CD4-positive, alpha-beta T cell (primary cell): ENCODE measurements at regions not wholly inside any gene's neighbourhood (a gene's known extent, or its start where the extent isn't known, plus 50 kb on each side); places are given as distances from the start of the nearest gene placed in this dataset.

Experiments used
- ATAC-seq: fragments of 200-7000 bp; cut with Tn5 transposase; one replicate; pipeline ENCODE4 v1.10.0; 2022; ENCODE audit warnings: mild to moderate bottlenecking; ENCODE audit not compliant: poor library complexity
- CTCF ChIA-PET: fragments of 350-600 bp; sonication (Branson Sonifier 250); formaldehyde crosslinking; loops from one replicate; lab custom pipeline; 2021; ENCODE audit warnings: antibody characterized with exemption, inconsistent platforms; lab: Charles Lee
- POLR2A ChIA-PET: fragments of 350-600 bp; sonication (Branson Sonifier 250); formaldehyde crosslinking; loops from one replicate; lab custom pipeline; 2021; ENCODE audit warnings: antibody characterized with exemption, inconsistent platforms; lab: Charles Lee
- DNase-seq, 14 experiments: peaks; one replicate each; pipeline ENCODE4 v3.0.0-alpha.2; 2013 to 2020; ENCODE audit warnings: mixed read lengths in 2 of 14
- H3K27ac ChIP-seq, 2 donors: one replicate each; pipeline versions ENCODE4 v1.5.1 to v1.7.0; 2013; ENCODE audit warnings: low read length in 2 of 2, low read depth in 1 of 2, mild to moderate bottlenecking in 1 of 2
- H3K27me3 ChIP-seq, 2 experiments: 1 replicate in 1 of 2; 2 replicates in 1 of 2; pipeline versions ENCODE4 v1.6.1 to v1.7.0; 2013; ENCODE audit warnings: low read length in 2 of 2, control low read depth in 1 of 2, mild to moderate bottlenecking in 1 of 2, moderate library complexity in 1 of 2; ENCODE audit not compliant: insufficient read depth in 2 of 2, control insufficient read depth in 1 of 2
- H3K36me3 ChIP-seq: one replicate; pipeline ENCODE4 v1.6.1; 2013; ENCODE audit warnings: low read length, control low read depth; ENCODE audit not compliant: insufficient read depth
- H3K4me1 ChIP-seq: one replicate; pipeline ENCODE4 v1.6.1; 2013; ENCODE audit warnings: low read length, control low read depth; ENCODE audit not compliant: insufficient read depth
- H3K4me3 ChIP-seq: one replicate; pipeline ENCODE4 v1.5.1; 2013; ENCODE audit warnings: mild to moderate bottlenecking, low read length, moderate library complexity
- H3K9me3 ChIP-seq, 2 experiments: 1 replicate in 1 of 2; 2 replicates in 1 of 2; pipeline versions ENCODE4 v1.6.1 to v1.7.0; 2013; ENCODE audit warnings: low read length in 2 of 2, mild to moderate bottlenecking in 2 of 2, control low read depth in 1 of 2, moderate library complexity in 1 of 2; ENCODE audit not compliant: control insufficient read depth in 1 of 2, insufficient read depth in 1 of 2
- H3K27ac Mint-ChIP-seq: one replicate; pipeline ENCODE4 v1.8.0; 2020; ENCODE audit warnings: mixed read lengths
- H3K27me3 Mint-ChIP-seq: one replicate; pipeline ENCODE4 v1.8.0; 2021; ENCODE audit warnings: mixed read lengths
- H3K36me3 Mint-ChIP-seq: one replicate; pipeline ENCODE4 v1.8.0; 2021; ENCODE audit warnings: low read depth, mixed read lengths
- H3K4me1 Mint-ChIP-seq: one replicate; pipeline ENCODE4 v1.8.0; 2021; ENCODE audit warnings: low read depth, mixed read lengths
- H3K4me3 Mint-ChIP-seq: one replicate; pipeline ENCODE4 v1.8.0; 2020; ENCODE audit warnings: mild to moderate bottlenecking, mixed read lengths
- H3K9me3 Mint-ChIP-seq: one replicate; pipeline ENCODE4 v1.8.0; 2020; ENCODE audit warnings: mixed read lengths
- CTCF ChIP-seq: fragments of 200-600 bp; IDR thresholded peaks from one replicate; pipeline ENCODE4 v1.8.0; 2022; ENCODE audit warnings: antibody characterized with exemption, mild to moderate bottlenecking
- intact Hi-C, 2 experiments: fragments of 100-400 bp; cut with DNase I in 1 of 2; cut with micrococcal nuclease in 1 of 2; formaldehyde crosslinking; loops; one replicate each; pipeline versions ENCODE4 v1.15.1 to v1.9.0; 2023 to 2025; cut with DNase I, micrococcal nuclease

GRCh38 chr6:137958811-137959565 is 91.9 kb downstream of the TNFAIP3 start:
- H3K27me3 Mint-ChIP-seq, result no peaks in the 10 kb centered on the region
- H3K27ac ChIP-seq, result no peak overlapping the region
- H3K36me3 Mint-ChIP-seq, result no peaks in the 10 kb centered on the region
- H3K4me3 ChIP-seq, result no peak overlapping the region
- H3K4me1 Mint-ChIP-seq, result peaks cover 5% of the 10 kb centered on the region
- H3K36me3 ChIP-seq, result no peaks in the 10 kb centered on the region
- ATAC-seq, result no peak
- no peaks in the 10 kb centered on the region for H3K4me1 ChIP-seq
- peaks cover 0 to 3% of the 10 kb centered on the region in 2 experiments for H3K9me3 ChIP-seq
- intact Hi-C loops, result no loop called here
- H3K27me3 ChIP-seq, result no peaks in the 10 kb centered on the region
- ChIA-PET POLR2A (interaction anchor here (0.7 to 1.0 kb wide), 3 partner anchors 91 to 254 kb away, joined by 3 read pairs; no protein-coding TSS in a partner anchor), CTCF (interaction anchor here (0.7 to 1.5 kb wide), 2 partner anchors 11 to 1139 kb away, joined by 3 to 4 read pairs; no protein-coding TSS in a partner anchor)
- peak in 2 of 14 experiments; percentile 40 to 48 for DNase-seq
- H3K9me3 Mint-ChIP-seq, result no peaks in the 10 kb centered on the region
- no peak for TF ChIP-seq CTCF
- no peak overlapping the region for H3K27ac Mint-ChIP-seq
- H3K4me3 Mint-ChIP-seq, result no peak overlapping the region

GRCh38 chr6:137962725-137963124 is 95.7 kb downstream of the TNFAIP3 start:
- TF ChIP-seq CTCF, result no peak
- ATAC-seq (no peak), DNase-seq (no peak)
- H3K4me1 Mint-ChIP-seq, result peaks cover 6% of the 10 kb centered on the region
- ChIA-PET CTCF (no interaction called here), POLR2A (no interaction called here)
- no peak overlapping the region for H3K4me3 Mint-ChIP-seq
- Histone ChIP-seq H3K36me3 (no peaks in the 10 kb centered on the region), H3K4me3 (no peak overlapping the region), H3K27me3 (no peaks in the 10 kb centered on the region), H3K27ac (no peak overlapping the region), H3K4me1 (peaks cover 1% of the 10 kb centered on the region), H3K9me3 (no peaks in the 10 kb centered on the region)
- intact Hi-C loops, result no loop called here
- H3K36me3 Mint-ChIP-seq, result no peaks in the 10 kb centered on the region
- H3K27me3 Mint-ChIP-seq, result no peaks in the 10 kb centered on the region
- no peaks in the 10 kb centered on the region for H3K9me3 Mint-ChIP-seq
- no peak overlapping the region for H3K27ac Mint-ChIP-seq

GRCh38 chr6:137964876-137965275 is 97.8 kb downstream of the TNFAIP3 start:
- H3K9me3 ChIP-seq, result no peaks in the 10 kb centered on the region
- no peak overlapping the region for H3K4me3 ChIP-seq
- ChIA-PET POLR2A (no interaction called here), CTCF (interaction anchor here (2.2 kb wide), 1 partner anchor 11 kb away, joined by 5 read pairs; no protein-coding TSS in a partner anchor)
- H3K4me1 Mint-ChIP-seq, result peaks cover 19% of the 10 kb centered on the region
- H3K4me3 Mint-ChIP-seq, result no peak overlapping the region
- H3K36me3 Mint-ChIP-seq, result no peaks in the 10 kb centered on the region
- ATAC-seq (no peak), DNase-seq (no peak)
- no peak overlapping the region for H3K27ac ChIP-seq
- H3K4me1 ChIP-seq, result peaks cover 10% of the 10 kb centered on the region
- intact Hi-C loops, result no loop called here
- H3K36me3 ChIP-seq, result no peaks in the 10 kb centered on the region
- H3K27me3 Mint-ChIP-seq, result no peaks in the 10 kb centered on the region
- no peaks in the 10 kb centered on the region for H3K9me3 Mint-ChIP-seq
- no peak overlapping the region for H3K27ac Mint-ChIP-seq
- H3K27me3 ChIP-seq, result no peaks in the 10 kb centered on the region
- no peak for TF ChIP-seq CTCF
